ENCODE measurements at regions not wholly inside any gene's neighbourhood (a gene's known extent, or its start where the extent isn't known, plus 50 kb on each side); places are given as distances from the start of the nearest gene placed in this dataset.

GRCh38 chr7:46162609-46163008 lies 241.5 kb upstream of the IGFBP3 start:
- intact Hi-C loops (cut with DNase I), result no loop called here
- ATAC-seq, result no peak
- no peak for DNase-seq

GRCh38 chr7:46160861-46161260 lies 239.8 kb upstream of the IGFBP3 start:
- ATAC-seq (no peak), DNase-seq (no peak)
- H3K9me3 ChIP-seq, result no peaks in the 10 kb centered on the region
- 93 to 98% methylated on average over 7 of the region's 7 CpGs for WGBS, 2 donors
- TF ChIP-seq CTCF (IDR thresholded peaks at IDR 0.05), result no peak
- H3K4me3 ChIP-seq, result no peak overlapping the region
- H3K27ac ChIP-seq, result no peak overlapping the region
- no peaks in the 10 kb centered on the region for H3K27me3 ChIP-seq
- peaks cover 0 to 8% (median 0%) of the 10 kb centered on the region in 9 donors for H3K4me1 ChIP-seq
- no peaks in the 10 kb centered on the region for H3K36me3 ChIP-seq
- intact Hi-C loops (cut with DNase I), result no loop called here

More at GRCh38 chr7:46162609-46163008, 241.5 kb upstream of the IGFBP3 start:
- Histone ChIP-seq H3K27ac (no peak overlapping the region), H3K9me3 (no peaks in the 10 kb centered on the region), H3K4me3 (no peak overlapping the region), H3K36me3 (no peaks in the 10 kb centered on the region), H3K4me1 (peaks cover 0 to 8% (median 0%) of the 10 kb centered on the region in 9 donors), H3K27me3 (no peaks in the 10 kb centered on the region)
- no peak for TF ChIP-seq CTCF (IDR thresholded peaks at IDR 0.05)
- 46 to 55% methylated on average over 3 of the region's 3 CpGs for WGBS, 2 donors

- WGBS, 2 donors, result 96 to 97% methylated on average over 4 of the region's 4 CpGs
- DNase-seq, result no peak
- intact Hi-C loops (cut with DNase I), result no loop called here
- ATAC-seq, result no peak
- no peaks in the 10 kb centered on the region for H3K27me3 ChIP-seq
- H3K36me3 ChIP-seq, result no peaks in the 10 kb centered on the region
- no peak overlapping the region for H3K4me3 ChIP-seq
- H3K4me1 ChIP-seq, result peaks cover 0 to 4% (median 0%) of the 10 kb centered on the region in 9 donors
- TF ChIP-seq CTCF (IDR thresholded peaks at IDR 0.05), result no peak
- H3K9me3 ChIP-seq, result no peaks in the 10 kb centered on the region
- no peak overlapping the region for H3K27ac ChIP-seq
Observed at GRCh38 chr7:46157931-46158330, 236.9 kb upstream of the IGFBP3 start.

GRCh38 chr7:46157404-46157803 lies 236.3 kb upstream of the IGFBP3 start:
- intact Hi-C loops (cut with DNase I), result no loop called here
- ATAC-seq (no peak), DNase-seq (no peak)
- no peaks in the 10 kb centered on the region for H3K9me3 ChIP-seq
- peaks cover 0 to under 1% (median 0%) of the 10 kb centered on the region in 9 donors for H3K4me1 ChIP-seq
- no peak overlapping the region for H3K27ac ChIP-seq
- H3K4me3 ChIP-seq, result no peak overlapping the region
- H3K27me3 ChIP-seq, result no peaks in the 10 kb centered on the region
- H3K36me3 ChIP-seq, result no peaks in the 10 kb centered on the region
- WGBS, 2 donors, result 82 to 95% methylated on average over 5 of the region's 5 CpGs
- no peak for TF ChIP-seq CTCF (IDR thresholded peaks at IDR 0.05)
